SU-DHL-6 (cell line): ENCODE measurements at regions not wholly inside any gene's neighbourhood (a gene's known extent, or its start where the extent isn't known, plus 50 kb on each side); places are given as distances from the start of the nearest gene placed in this dataset.

Source experiments
- H2AFZ ChIP-seq: fragments of 200-600 bp; sonication (generic); 2 replicates; pipeline ENCODE4 v1.6.1; 2014; ENCODE audit warnings: low read depth, mild to moderate bottlenecking, moderate library complexity, mixed read lengths, antibody characterized with exemption, low read length; ENCODE audit not compliant: severe bottlenecking
- H3F3A ChIP-seq: fragments of 200-600 bp; shearing (Covaris generic); 2 replicates; pipeline ENCODE4 v1.6.0; 2016; ENCODE audit warnings: antibody characterized with exemption, mild to moderate bottlenecking; ENCODE audit not compliant: insufficient read depth
- H3K27ac ChIP-seq: fragments of 200-600 bp; sonication (generic); 2 replicates; pipeline ENCODE4 v1.5.1; 2016; ENCODE audit warnings: low read depth, mild to moderate bottlenecking, low read length, moderate library complexity, mixed read lengths
- H3K27me3 ChIP-seq: fragments of 200-600 bp; sonication (generic), shearing (Covaris generic); 2 replicates; pipeline ENCODE4 v1.6.0; 2014; ENCODE audit warnings: mild to moderate bottlenecking, low read length
- H3K36me3 ChIP-seq: fragments of 200-600 bp; sonication (generic); 2 replicates; pipeline ENCODE4 v1.6.1; 2014; ENCODE audit warnings: mild to moderate bottlenecking, low read length, mixed read lengths
- H3K4me2 ChIP-seq: fragments of 300-600, 200-600 bp; shearing (Covaris generic), sonication (generic); 2 replicates; pipeline ENCODE4 v1.6.0; 2014; ENCODE audit warnings: low read length, low read depth, mild to moderate bottlenecking; ENCODE audit not compliant: poor library complexity, severe bottlenecking
- H3K4me3 ChIP-seq: fragments of 200-600 bp; sonication (generic); 2 replicates; pipeline ENCODE4 v1.5.1; 2014; ENCODE audit warnings: antibody characterized with exemption, low read length, mild to moderate bottlenecking, mixed read lengths; ENCODE audit not compliant: insufficient read depth, poor library complexity, severe bottlenecking
- H3K79me2 ChIP-seq: fragments of 200-600 bp; sonication (generic); 2 replicates; pipeline ENCODE4 v1.6.1; 2014; ENCODE audit warnings: mild to moderate bottlenecking, low read length, moderate library complexity; ENCODE audit not compliant: insufficient read depth
- H3K9ac ChIP-seq: fragments of 200-600 bp; sonication (generic); 2 replicates; pipeline ENCODE4 v1.7.0; 2014; ENCODE audit warnings: mild to moderate bottlenecking, low read length
- H3K9me2 ChIP-seq: fragments of 200-600 bp; sonication (generic); replicated peaks from 2 replicates; pipeline ENCODE4 v1.6.1; 2014; ENCODE audit warnings: low read length; ENCODE audit not compliant: insufficient read depth
- H3K9me3 ChIP-seq: fragments of 200-600 bp; sonication (generic); 2 replicates; pipeline ENCODE4 v1.6.1; 2014; ENCODE audit warnings: low read length, mixed read lengths; ENCODE audit not compliant: insufficient read depth
- H4K20me1 ChIP-seq: fragments of 200-600 bp; sonication (generic); 2 replicates; pipeline ENCODE4 v1.6.1; 2014; ENCODE audit warnings: low read depth, mild to moderate bottlenecking, antibody characterized with exemption, low read length, moderate library complexity, mixed read lengths
- EZH2phosphoT487 ChIP-seq: fragments of 200-600 bp; sonication (generic), shearing (Covaris generic); conservative IDR thresholded peaks from 2 replicates; pipeline ENCODE4 v1.6.1; 2018; ENCODE audit warnings: mild to moderate bottlenecking, antibody characterized with exemption, low read length, moderate library complexity, mixed read lengths
- TF ChIP-seq, protein P1 (sequence below): fragments of 200-600 bp; sonication (generic); IDR thresholded peaks from one replicate; pipeline ENCODE4 v1.5.1; 2017; ENCODE audit warnings: antibody characterized with exemption, mild to moderate bottlenecking, low read length, moderate library complexity; ENCODE audit not compliant: insufficient read depth, poor library complexity, severe bottlenecking

DNA sequence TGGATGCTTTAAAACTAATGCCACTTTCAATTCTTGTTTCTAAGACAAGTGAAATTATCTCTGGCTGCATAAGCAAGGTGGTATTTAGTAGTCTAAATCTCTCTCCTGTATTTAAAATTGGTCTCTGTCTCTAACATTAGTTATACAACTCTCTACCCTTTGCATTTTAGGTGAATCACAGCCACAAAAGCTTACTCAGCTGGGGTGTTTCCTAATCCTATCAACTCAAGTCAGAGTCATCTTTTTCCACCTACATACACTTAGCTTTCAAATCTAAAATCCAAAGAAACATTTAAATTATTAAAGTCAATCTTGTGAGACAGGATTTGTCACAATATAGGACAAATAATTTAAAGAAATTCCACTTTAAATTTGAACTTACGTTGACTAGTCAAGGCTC lies 255.1 kb upstream of the CXADR start:
- Histone ChIP-seq H3K79me2 (no peaks in the 10 kb centered on the region), H3F3A (no peaks in the 10 kb centered on the region), H3K9me3 (no peaks in the 10 kb centered on the region), H3K27ac (no peak overlapping the region), H3K4me2 (no peak overlapping the region), H3K4me3 (no peak overlapping the region), H3K9me2 (no peaks in the 10 kb centered on the region), H4K20me1 (no peaks in the 10 kb centered on the region), H3K27me3 (no peaks in the 10 kb centered on the region), H3K9ac (no peak overlapping the region), H2AFZ (no peak overlapping the region), H3K36me3 (no peaks in the 10 kb centered on the region)
- TF ChIP-seq, protein P1, sequence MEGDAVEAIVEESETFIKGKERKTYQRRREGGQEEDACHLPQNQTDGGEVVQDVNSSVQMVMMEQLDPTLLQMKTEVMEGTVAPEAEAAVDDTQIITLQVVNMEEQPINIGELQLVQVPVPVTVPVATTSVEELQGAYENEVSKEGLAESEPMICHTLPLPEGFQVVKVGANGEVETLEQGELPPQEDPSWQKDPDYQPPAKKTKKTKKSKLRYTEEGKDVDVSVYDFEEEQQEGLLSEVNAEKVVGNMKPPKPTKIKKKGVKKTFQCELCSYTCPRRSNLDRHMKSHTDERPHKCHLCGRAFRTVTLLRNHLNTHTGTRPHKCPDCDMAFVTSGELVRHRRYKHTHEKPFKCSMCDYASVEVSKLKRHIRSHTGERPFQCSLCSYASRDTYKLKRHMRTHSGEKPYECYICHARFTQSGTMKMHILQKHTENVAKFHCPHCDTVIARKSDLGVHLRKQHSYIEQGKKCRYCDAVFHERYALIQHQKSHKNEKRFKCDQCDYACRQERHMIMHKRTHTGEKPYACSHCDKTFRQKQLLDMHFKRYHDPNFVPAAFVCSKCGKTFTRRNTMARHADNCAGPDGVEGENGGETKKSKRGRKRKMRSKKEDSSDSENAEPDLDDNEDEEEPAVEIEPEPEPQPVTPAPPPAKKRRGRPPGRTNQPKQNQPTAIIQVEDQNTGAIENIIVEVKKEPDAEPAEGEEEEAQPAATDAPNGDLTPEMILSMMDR: no peak
- no peak for TF ChIP-seq EZH2phosphoT487

DNA sequence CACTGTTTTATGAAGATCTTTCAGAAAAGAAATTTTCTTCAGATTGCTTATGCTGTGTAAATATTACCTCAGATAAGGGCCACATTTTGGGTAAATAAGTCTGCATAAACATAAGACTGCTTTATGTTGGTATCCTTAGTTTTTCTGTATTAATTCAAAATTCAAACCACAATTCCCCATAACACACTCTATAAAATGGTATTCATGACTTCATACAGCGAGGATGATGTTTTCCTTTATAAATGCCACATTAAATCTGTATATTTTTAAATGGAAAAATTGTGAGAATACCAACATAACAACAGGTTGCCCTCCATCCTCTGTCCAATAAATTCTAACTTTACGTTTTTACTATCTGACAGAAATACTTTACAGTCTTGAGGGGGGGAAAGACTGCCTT lies 248.7 kb upstream of the CXADR start:
- Histone ChIP-seq H3K4me2 (no peak overlapping the region), H3K27ac (no peak overlapping the region), H3K4me3 (no peak overlapping the region), H3K27me3 (no peaks in the 10 kb centered on the region; the same call in 1 of the 2 replicates), H4K20me1 (no peaks in the 10 kb centered on the region), H3K36me3 (no peaks in the 10 kb centered on the region), H3K9ac (no peak overlapping the region), H3K9me2 (no peaks in the 10 kb centered on the region), H3K9me3 (no peaks in the 10 kb centered on the region), H2AFZ (no peak overlapping the region), H3F3A (no peaks in the 10 kb centered on the region), H3K79me2 (no peaks in the 10 kb centered on the region)
- TF ChIP-seq, protein P1: no peak
- no peak for TF ChIP-seq EZH2phosphoT487

DNA sequence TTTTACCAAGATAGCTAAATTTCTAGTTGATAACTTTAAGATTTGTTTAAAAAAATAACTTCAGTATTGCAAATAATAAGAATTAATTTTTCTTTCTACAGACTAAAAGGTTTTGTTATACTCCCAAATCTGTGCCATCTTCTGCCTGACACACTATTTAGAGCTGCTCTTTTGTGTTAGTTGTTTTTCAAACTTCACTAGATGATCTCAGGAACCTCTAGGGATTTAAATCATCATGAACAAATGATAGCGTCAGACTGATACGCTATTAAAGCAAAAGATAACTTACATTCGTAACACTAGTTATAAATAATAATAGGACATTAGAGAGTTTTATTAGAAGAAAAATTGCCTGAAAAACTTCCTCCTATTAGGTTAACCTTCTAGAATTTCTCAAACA lies 243.1 kb upstream of the CXADR start:
- no peak overlapping the region for H3K4me2 ChIP-seq
- no peaks in the 10 kb centered on the region for H3K9me3 ChIP-seq
- no peak overlapping the region for H2AFZ ChIP-seq
- no peaks in the 10 kb centered on the region for H3K27me3 ChIP-seq
- H4K20me1 ChIP-seq: no peaks in the 10 kb centered on the region
- H3K9ac ChIP-seq: no peak overlapping the region
- no peak overlapping the region for H3K27ac ChIP-seq
- H3K79me2 ChIP-seq: no peaks in the 10 kb centered on the region
- no peaks in the 10 kb centered on the region for H3F3A ChIP-seq
- TF ChIP-seq EZH2phosphoT487: no peak
- TF ChIP-seq, protein P1: no peak
- H3K9me2 ChIP-seq: no peaks in the 10 kb centered on the region
- no peak overlapping the region for H3K4me3 ChIP-seq
- H3K36me3 ChIP-seq: no peaks in the 10 kb centered on the region
